Retinal pigment epithelial cell (primary cell): ENCODE measurements at regions not wholly inside any gene's neighbourhood (a gene's known extent, or its start where the extent isn't known, plus 50 kb on each side); places are given as distances from the start of the nearest gene placed in this dataset.

Source experiments
- DNase-seq: peaks from one replicate; pipeline ENCODE4 v3.0.0-alpha.2; 2010; ENCODE audit warnings: low read depth
- H3K4me3 ChIP-seq: 2 replicates; pipeline ENCODE4 v1.5.1; 2011; ENCODE audit warnings: mild to moderate bottlenecking, low read length, control low read depth, moderate library complexity
- CTCF ChIP-seq: conservative IDR thresholded peaks from 2 replicates; pipeline ENCODE4 v1.5.1; 2011; ENCODE audit warnings: low read depth, low read length, control low read depth, inconsistent platforms

GRCh38 chr7:22640269-22640668, 86.7 kb upstream of the IL6 start:
- no peak for DNase-seq
- no peak overlapping the region for H3K4me3 ChIP-seq
- no peak for TF ChIP-seq CTCF

- TF ChIP-seq CTCF, result no peak
- DNase-seq, result no peak
- H3K4me3 ChIP-seq, result no peak overlapping the region
Observed at GRCh38 chr7:22639396-22639795, 87.6 kb upstream of the IL6 start.

- no peak for TF ChIP-seq CTCF
- no peak for DNase-seq
- H3K4me3 ChIP-seq, result no peak overlapping the region
Observed at GRCh38 chr7:22635349-22635748, 91.7 kb upstream of the IL6 start.

- no peak for DNase-seq
- no peak for TF ChIP-seq CTCF
- H3K4me3 ChIP-seq, result no peak overlapping the region
Observed at GRCh38 chr7:22633954-22634474, 93.0 kb upstream of the IL6 start.

- DNase-seq, result no peak
- H3K4me3 ChIP-seq, result no peak overlapping the region
- TF ChIP-seq CTCF, result no peak
Observed at GRCh38 chr7:22633286-22633953, 93.6 kb upstream of the IL6 start.

GRCh38 chr7:22632674-22633073, 94.3 kb upstream of the IL6 start:
- DNase-seq, result no peak
- TF ChIP-seq CTCF, result no peak
- no peak overlapping the region for H3K4me3 ChIP-seq

GRCh38 chr7:22631730-22632129, 95.3 kb upstream of the IL6 start:
- no peak for TF ChIP-seq CTCF
- H3K4me3 ChIP-seq, result no peak overlapping the region
- no peak for DNase-seq
